Activated CD8-positive, alpha-beta T cell treated with anti-CD3 and anti-CD28 coated beads, Interleukin-2, amount 10 ng/mL, durations not matched to agents 7 days and 5 days (primary cell): ENCODE measurements at regions not wholly inside any gene's neighbourhood (a gene's known extent, or its start where the extent isn't known, plus 50 kb on each side); places are given as distances from the start of the nearest gene placed in this dataset.

Source experiments
- ATAC-seq: fragments of 150-1000 bp; cut with Tn5 transposase; one replicate; pipeline ENCODE4 v1.10.0; 2021; ENCODE audit warnings: moderate library complexity
- CTCF ChIA-PET: fragments of 350-600 bp; sonication (Branson Sonifier 250); formaldehyde crosslinking; loops from one replicate; lab custom pipeline; 2021; ENCODE audit warnings: antibody characterized with exemption; lab: Charles Lee
- POLR2A ChIA-PET: fragments of 350-600 bp; sonication (Branson Sonifier 250); formaldehyde crosslinking; loops from one replicate; lab custom pipeline; 2021; ENCODE audit warnings: antibody characterized with exemption; lab: Charles Lee
- DNase-seq: peaks from one replicate; pipeline ENCODE4 v3.0.0-alpha.2; 2020
- H3K27ac Mint-ChIP-seq: one replicate; pipeline ENCODE4 v1.8.0; 2021; ENCODE audit warnings: mild to moderate bottlenecking, mixed read lengths
- H3K27me3 Mint-ChIP-seq: one replicate; pipeline ENCODE4 v1.8.0; 2021; ENCODE audit warnings: low read depth, mixed read lengths
- H3K36me3 Mint-ChIP-seq: one replicate; pipeline ENCODE4 v1.8.0; 2021; ENCODE audit warnings: low read depth, mixed read lengths
- H3K4me1 Mint-ChIP-seq: one replicate; pipeline ENCODE4 v1.8.0; 2021; ENCODE audit warnings: low read depth, mixed read lengths
- H3K4me3 Mint-ChIP-seq: one replicate; pipeline ENCODE4 v1.8.0; 2021; ENCODE audit warnings: mild to moderate bottlenecking, mixed read lengths
- H3K9me3 Mint-ChIP-seq: one replicate; pipeline ENCODE4 v1.8.0; 2022; ENCODE audit warnings: mixed read lengths; ENCODE audit not compliant: insufficient read depth

- Mint-ChIP-seq H3K27ac (peak overlapping the region; percentile 85), H3K27me3 (no peaks in the 10 kb centered on the region), H3K4me1 (peaks cover 58% of the 10 kb centered on the region), H3K9me3 (no peaks in the 10 kb centered on the region), H3K4me3 (peak overlapping the region; percentile 65), H3K36me3 (peaks cover 9% of the 10 kb centered on the region)
- ChIA-PET CTCF (interaction anchor here (1.0 to 1.6 kb wide), 2 partner anchors 161 to 275 kb away, joined by 3 to 4 read pairs; no protein-coding TSS in a partner anchor), POLR2A (interaction anchor here (0.6 kb wide), 1 partner anchor 683 kb away, joined by 3 read pairs; no protein-coding TSS in a partner anchor)
- peak; percentile 66 for ATAC-seq
- DNase-seq: peak; percentile 56
Observed at GRCh38 chr3:106333911-106334618, 465.3 kb upstream of the CBLB start.

DNA sequence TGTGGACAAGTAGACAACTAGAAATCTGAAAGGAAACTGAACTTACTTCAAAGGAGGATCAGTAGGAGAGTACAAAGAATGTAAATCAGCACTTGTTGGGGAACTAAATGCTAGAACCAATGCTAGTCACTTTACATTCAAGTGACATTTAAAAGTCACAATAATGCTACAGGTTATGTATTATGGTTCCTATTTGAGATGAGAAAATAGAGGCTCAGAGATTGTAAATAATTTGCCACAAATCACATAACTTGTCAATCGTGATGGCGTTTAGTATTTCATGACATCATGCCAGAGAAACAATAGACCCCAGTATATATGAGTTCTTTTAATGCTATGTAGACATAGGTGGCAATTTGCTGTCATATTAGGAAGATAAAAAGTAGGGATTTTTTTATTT is 467.8 kb upstream of the CBLB start:
- Mint-ChIP-seq H3K27me3 (no peaks in the 10 kb centered on the region), H3K36me3 (peaks cover 9% of the 10 kb centered on the region), H3K9me3 (no peaks in the 10 kb centered on the region), H3K4me1 (peaks cover 62% of the 10 kb centered on the region), H3K27ac (no peak overlapping the region), H3K4me3 (no peak overlapping the region)
- ATAC-seq (no peak), DNase-seq (no peak)
- ChIA-PET POLR2A (no interaction called here), CTCF (interaction anchor here (1.1 kb wide), 1 partner anchor 548 kb away, joined by 3 read pairs; no protein-coding TSS in a partner anchor)

DNA sequence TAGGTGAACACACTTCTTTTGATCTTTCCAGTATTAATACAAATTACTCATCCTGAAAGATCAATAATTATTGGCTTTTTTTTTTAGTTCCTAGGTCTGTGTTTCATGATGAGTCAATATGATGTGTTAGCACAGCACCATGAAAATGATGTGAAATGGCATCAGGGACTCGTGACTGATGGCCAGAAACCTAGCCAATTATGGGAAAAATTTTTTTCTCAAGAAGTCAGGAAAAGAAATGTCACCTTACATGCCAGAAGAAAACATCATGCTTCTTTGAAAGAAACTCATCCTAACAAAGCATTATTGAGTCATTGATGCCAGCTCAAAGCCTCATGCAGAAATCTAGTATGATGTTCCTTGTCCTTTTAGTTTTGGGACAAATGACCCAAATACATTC is 468.3 kb upstream of the CBLB start:
- no peaks in the 10 kb centered on the region for H3K27me3 Mint-ChIP-seq
- no peaks in the 10 kb centered on the region for H3K9me3 Mint-ChIP-seq
- ChIA-PET CTCF (interaction anchor here (1.1 kb wide), 1 partner anchor 549 kb away, joined by 3 read pairs; no protein-coding TSS in a partner anchor), POLR2A (no interaction called here)
- peaks cover 57% of the 10 kb centered on the region for H3K4me1 Mint-ChIP-seq
- H3K27ac Mint-ChIP-seq: no peak overlapping the region
- ATAC-seq (no peak), DNase-seq (no peak)
- H3K36me3 Mint-ChIP-seq: peaks cover 9% of the 10 kb centered on the region
- no peak overlapping the region for H3K4me3 Mint-ChIP-seq

- Mint-ChIP-seq H3K27me3 (no peaks in the 10 kb centered on the region), H3K36me3 (peaks cover 9% of the 10 kb centered on the region), H3K9me3 (no peaks in the 10 kb centered on the region), H3K4me1 (peaks cover 46% of the 10 kb centered on the region), H3K27ac (peak overlapping the region; percentile 43), H3K4me3 (peak overlapping the region; percentile 18)
- ATAC-seq (no peak), DNase-seq (no peak)
- ChIA-PET POLR2A (no interaction called here), CTCF (no interaction called here)
Observed at GRCh38 chr3:106338582-106339214, 469.9 kb upstream of the CBLB start.

DNA sequence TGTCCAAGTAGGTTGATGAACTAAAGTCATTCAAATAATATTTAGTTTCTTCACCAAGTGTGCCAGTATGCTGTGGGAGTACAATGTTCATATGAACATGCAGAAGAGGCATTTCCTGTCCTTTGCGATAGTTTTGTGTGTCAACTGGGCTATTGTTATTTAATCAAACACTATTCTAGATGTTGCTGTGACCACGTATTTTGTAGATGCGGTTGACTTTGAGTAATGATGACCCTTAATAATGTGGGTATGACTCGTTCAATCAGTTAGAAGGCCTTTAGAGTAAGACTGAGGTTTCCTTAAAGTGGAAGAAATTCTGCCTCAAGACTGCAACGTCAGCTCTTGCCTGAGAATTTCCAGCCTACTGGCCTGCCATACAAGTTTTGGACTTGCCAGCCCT is 470.7 kb upstream of the CBLB start:
- peaks cover 38% of the 10 kb centered on the region for H3K4me1 Mint-ChIP-seq
- POLR2A ChIA-PET: no interaction called here
- CTCF ChIA-PET: no interaction called here
- H3K27me3 Mint-ChIP-seq: no peaks in the 10 kb centered on the region
- no peak overlapping the region for H3K4me3 Mint-ChIP-seq
- H3K36me3 Mint-ChIP-seq: peaks cover 8% of the 10 kb centered on the region
- H3K9me3 Mint-ChIP-seq: no peaks in the 10 kb centered on the region
- ATAC-seq (no peak), DNase-seq (no peak)
- H3K27ac Mint-ChIP-seq: no peak overlapping the region

DNA sequence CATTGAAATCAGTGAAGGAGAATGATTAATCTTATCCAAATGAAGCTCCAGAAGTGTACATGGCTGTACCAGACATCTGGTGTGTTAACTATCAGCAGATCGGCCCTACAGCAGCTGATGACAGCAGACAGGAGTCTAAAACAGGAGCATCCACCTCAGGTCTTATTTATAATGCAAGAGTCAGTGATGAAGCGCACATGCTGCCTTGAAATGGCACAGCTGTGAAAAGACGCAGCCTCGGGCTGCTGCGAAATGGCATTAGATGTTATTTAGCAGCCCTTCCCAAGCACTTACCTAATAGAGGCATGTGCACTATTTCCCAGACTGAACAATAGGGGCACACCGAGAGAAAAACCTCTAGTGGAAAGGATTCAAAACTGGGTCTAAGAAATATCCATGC is 472.3 kb upstream of the CBLB start:
- DNase-seq: no peak
- peaks cover 29% of the 10 kb centered on the region for H3K4me1 Mint-ChIP-seq
- no peak for ATAC-seq
- ChIA-PET CTCF (no interaction called here), POLR2A (no interaction called here)
- no peak overlapping the region for H3K27ac Mint-ChIP-seq
- H3K4me3 Mint-ChIP-seq: no peak overlapping the region
- no peaks in the 10 kb centered on the region for H3K9me3 Mint-ChIP-seq
- no peaks in the 10 kb centered on the region for H3K27me3 Mint-ChIP-seq
- peaks cover 6% of the 10 kb centered on the region for H3K36me3 Mint-ChIP-seq

DNA sequence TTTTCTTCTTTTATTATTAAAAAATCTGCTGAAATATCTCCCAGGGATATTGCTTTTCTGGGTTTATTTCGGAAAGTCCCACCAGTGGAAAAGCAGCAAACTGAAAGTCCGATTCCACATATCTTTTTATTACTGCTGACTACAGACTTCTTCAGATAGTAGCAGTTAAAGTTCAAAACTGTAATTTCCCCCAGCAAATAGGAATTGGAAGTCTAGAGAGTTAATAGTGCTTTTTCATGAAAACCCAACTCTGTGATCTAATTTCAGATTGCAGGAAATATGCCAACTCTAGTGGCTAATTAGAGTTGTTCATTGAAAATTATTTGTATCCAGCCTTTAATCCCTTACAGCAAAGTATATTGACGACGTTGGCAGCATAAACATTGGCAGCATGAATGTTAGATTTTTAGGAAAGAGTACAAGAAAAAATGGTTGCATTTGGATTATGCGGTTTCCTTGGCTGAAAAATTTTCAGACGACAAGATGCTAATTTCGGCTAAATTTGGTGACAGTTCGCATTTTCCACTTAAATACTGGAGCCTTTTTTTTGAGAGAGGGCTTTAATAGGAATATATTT is 472.9 kb upstream of the CBLB start:
- Mint-ChIP-seq H3K36me3 (peaks cover 3% of the 10 kb centered on the region), H3K4me3 (no peak overlapping the region), H3K27me3 (no peaks in the 10 kb centered on the region), H3K27ac (no peak overlapping the region), H3K9me3 (no peaks in the 10 kb centered on the region), H3K4me1 (peaks cover 24% of the 10 kb centered on the region)
- CTCF ChIA-PET: no interaction called here
- ATAC-seq (no peak), DNase-seq (no peak)
- POLR2A ChIA-PET: no interaction called here

GRCh38 chr3:106342386-106342785 is 473.6 kb upstream of the CBLB start:
- H3K4me3 Mint-ChIP-seq: no peak overlapping the region
- peaks cover 19% of the 10 kb centered on the region for H3K4me1 Mint-ChIP-seq
- ChIA-PET POLR2A (no interaction called here), CTCF (no interaction called here)
- H3K27ac Mint-ChIP-seq: no peak overlapping the region
- no peaks in the 10 kb centered on the region for H3K9me3 Mint-ChIP-seq
- DNase-seq (no peak), ATAC-seq (no peak)
- no peaks in the 10 kb centered on the region for H3K27me3 Mint-ChIP-seq
- H3K36me3 Mint-ChIP-seq: peaks cover 2% of the 10 kb centered on the region

- CTCF ChIA-PET: no interaction called here
Observed at GRCh38 chr3:106343811-106344210, 475.0 kb upstream of the CBLB start.

GRCh38 chr3:106345353-106346027 is 476.7 kb upstream of the CBLB start:
- H3K4me1 Mint-ChIP-seq: peaks cover 9% of the 10 kb centered on the region
- ChIA-PET CTCF (no interaction called here), POLR2A (no interaction called here)
- H3K36me3 Mint-ChIP-seq: no peaks in the 10 kb centered on the region
- no peak for DNase-seq
- H3K27me3 Mint-ChIP-seq: no peaks in the 10 kb centered on the region
- ATAC-seq: no peak
- no peaks in the 10 kb centered on the region for H3K9me3 Mint-ChIP-seq
- H3K27ac Mint-ChIP-seq: no peak overlapping the region
- H3K4me3 Mint-ChIP-seq: no peak overlapping the region

More at GRCh38 chr3:106343811-106344210, 475.0 kb upstream of the CBLB start:
- Mint-ChIP-seq H3K4me3 (no peak overlapping the region), H3K36me3 (no peaks in the 10 kb centered on the region), H3K9me3 (no peaks in the 10 kb centered on the region), H3K27me3 (no peaks in the 10 kb centered on the region), H3K27ac (no peak overlapping the region), H3K4me1 (peaks cover 8% of the 10 kb centered on the region)
- ATAC-seq (no peak), DNase-seq (no peak)
- POLR2A ChIA-PET: no interaction called here

DNA sequence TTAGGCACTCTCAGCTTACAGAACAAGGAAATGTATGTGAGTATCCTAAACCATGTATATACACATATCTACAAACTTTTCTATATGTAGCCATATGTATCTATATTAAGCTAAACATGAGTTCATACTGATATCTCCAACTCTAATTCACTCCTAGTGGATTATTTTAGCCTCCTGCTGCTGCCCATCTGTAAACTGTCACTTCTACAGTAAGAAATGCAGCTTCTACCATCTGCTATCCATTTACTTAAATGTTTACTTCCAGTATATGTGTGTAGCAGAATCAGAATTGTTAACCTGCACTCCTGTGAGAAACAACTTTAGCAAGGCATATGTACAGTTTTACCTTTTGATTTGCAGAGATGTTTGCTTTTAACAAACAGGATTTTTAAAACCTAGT is 478.5 kb upstream of the CBLB start:
- CTCF ChIA-PET: no interaction called here
- no peaks in the 10 kb centered on the region for H3K9me3 Mint-ChIP-seq
- H3K4me3 Mint-ChIP-seq: no peak overlapping the region

More for the DNA sequence above, 478.5 kb upstream of the CBLB start:
- Mint-ChIP-seq H3K36me3 (no peaks in the 10 kb centered on the region), H3K4me1 (peaks cover 9% of the 10 kb centered on the region), H3K27ac (no peak overlapping the region), H3K27me3 (no peaks in the 10 kb centered on the region)
- ATAC-seq (no peak), DNase-seq (no peak)
- POLR2A ChIA-PET: no interaction called here
